Epithelial cell of proximal tubule (primary cell): ENCODE measurements at regions not wholly inside any gene's neighbourhood (a gene's known extent, or its start where the extent isn't known, plus 50 kb on each side); places are given as distances from the start of the nearest gene placed in this dataset.

ENCODE experiments used
- DNase-seq: peaks from one replicate; pipeline ENCODE4 v3.0.0-alpha.2; 2011; ENCODE audit warnings: low read depth
- H3K4me3 ChIP-seq: 2 replicates; pipeline ENCODE4 v1.5.1; 2011; ENCODE audit warnings: low read depth, mild to moderate bottlenecking, low read length
- TF ChIP-seq, protein P1 (sequence below): conservative IDR thresholded peaks from 2 replicates; pipeline ENCODE4 v1.5.1; 2012; ENCODE audit warnings: low read depth, mild to moderate bottlenecking, low read length

DNA sequence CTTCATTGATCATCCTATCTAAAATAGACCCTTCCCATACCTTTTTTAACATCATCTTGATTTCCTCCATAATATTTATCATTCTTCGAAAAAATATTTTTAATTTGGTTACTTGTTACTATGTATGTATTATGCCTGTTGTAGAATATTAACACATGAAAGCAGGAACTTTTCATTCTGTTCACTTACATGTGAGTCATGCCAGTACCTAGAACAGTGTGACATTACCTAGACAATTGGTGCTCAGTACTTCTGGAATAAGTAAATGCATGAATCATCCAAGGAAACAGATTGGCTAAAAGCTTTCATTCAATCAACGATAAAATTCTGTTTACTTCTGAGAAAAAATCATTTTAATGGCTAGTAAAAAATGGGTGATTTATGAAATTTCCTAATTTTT lies 76.4 kb downstream of the CXXC4 start:
- DNase-seq: peak; percentile 22
- H3K4me3 ChIP-seq: no peak overlapping the region
- TF ChIP-seq, protein P1, sequence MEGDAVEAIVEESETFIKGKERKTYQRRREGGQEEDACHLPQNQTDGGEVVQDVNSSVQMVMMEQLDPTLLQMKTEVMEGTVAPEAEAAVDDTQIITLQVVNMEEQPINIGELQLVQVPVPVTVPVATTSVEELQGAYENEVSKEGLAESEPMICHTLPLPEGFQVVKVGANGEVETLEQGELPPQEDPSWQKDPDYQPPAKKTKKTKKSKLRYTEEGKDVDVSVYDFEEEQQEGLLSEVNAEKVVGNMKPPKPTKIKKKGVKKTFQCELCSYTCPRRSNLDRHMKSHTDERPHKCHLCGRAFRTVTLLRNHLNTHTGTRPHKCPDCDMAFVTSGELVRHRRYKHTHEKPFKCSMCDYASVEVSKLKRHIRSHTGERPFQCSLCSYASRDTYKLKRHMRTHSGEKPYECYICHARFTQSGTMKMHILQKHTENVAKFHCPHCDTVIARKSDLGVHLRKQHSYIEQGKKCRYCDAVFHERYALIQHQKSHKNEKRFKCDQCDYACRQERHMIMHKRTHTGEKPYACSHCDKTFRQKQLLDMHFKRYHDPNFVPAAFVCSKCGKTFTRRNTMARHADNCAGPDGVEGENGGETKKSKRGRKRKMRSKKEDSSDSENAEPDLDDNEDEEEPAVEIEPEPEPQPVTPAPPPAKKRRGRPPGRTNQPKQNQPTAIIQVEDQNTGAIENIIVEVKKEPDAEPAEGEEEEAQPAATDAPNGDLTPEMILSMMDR: no peak

DNA sequence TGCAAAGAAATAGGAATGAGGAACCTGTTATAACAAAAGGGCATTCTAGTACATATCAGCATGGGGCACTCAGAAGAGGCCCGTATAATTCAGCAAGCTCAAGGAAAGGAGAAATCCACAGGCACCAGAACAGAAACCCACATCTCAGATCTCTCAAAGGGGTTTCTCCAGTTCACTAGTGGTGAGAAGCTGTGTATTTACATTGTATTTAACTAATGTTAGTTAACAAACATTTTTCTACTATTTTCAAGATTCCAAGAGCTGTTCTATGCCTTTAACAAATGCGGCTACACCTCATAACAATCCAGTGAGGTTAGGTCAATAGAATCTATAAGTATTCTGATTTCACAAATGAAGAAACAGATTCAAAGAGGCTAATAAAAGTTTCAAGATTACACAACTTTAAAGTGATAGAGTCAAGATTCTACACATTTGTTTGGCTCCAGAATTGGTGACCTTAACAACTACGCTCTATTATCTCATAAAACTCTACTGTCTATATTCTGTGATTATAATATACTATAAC lies 77.3 kb downstream of the CXXC4 start:
- TF ChIP-seq, protein P1: no peak

DNA sequence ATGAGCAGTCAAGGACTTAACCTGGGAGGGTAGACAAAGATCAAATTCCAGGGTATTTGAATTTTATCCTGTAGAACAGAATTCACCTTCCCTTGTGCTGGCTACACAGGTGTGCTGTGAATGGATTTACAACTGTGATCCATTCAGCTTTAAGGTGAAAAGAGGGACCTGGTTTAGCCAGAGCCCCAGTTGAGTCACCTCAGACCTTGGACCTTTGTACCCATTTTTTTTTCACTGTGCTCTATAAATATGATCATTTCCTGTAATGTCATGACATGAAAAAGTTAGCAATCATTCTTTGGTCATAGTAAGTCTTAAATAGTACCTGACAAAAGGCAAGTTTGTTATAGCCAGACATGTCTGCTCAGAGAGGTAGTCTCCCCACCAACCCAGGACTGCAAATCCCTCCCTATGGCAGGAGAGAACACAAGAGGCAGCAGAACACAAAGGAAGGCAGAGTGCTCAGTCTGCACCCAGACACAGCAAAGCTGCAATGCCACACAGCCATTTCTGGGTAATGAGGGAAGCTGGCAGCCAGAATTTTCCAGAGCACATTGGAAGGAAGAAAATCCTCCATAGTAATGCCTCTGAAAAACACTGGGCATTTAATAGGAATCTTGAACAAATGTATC lies 77.9 kb downstream of the CXXC4 start:
- no peak for DNase-seq
- TF ChIP-seq, protein P1: no peak
- H3K4me3 ChIP-seq: no peak overlapping the region

More for the DNA sequence above, 77.3 kb downstream of the CXXC4 start:
- no peak overlapping the region for H3K4me3 ChIP-seq
- no peak for DNase-seq

DNA sequence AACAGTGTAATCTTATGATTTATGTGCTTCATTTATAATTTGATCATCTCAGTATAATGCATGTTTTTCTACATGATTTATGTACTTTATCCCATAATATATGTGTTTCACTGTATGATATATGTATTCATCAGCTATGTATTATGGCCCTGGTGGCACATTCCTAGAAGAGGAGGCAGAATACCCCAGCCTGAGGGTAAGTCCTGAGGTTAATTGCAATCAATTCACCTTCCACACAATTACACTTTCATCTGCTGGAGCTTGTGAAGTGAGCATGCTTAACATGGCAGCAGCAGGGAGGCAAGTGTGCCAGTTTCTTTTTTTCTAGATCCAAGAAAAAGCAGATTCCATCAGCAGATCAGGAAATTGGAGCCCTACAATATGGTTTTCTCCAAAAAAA lies 81.2 kb downstream of the CXXC4 start:
- TF ChIP-seq, protein P1: no peak
- DNase-seq: no peak
- H3K4me3 ChIP-seq: no peak overlapping the region

DNA sequence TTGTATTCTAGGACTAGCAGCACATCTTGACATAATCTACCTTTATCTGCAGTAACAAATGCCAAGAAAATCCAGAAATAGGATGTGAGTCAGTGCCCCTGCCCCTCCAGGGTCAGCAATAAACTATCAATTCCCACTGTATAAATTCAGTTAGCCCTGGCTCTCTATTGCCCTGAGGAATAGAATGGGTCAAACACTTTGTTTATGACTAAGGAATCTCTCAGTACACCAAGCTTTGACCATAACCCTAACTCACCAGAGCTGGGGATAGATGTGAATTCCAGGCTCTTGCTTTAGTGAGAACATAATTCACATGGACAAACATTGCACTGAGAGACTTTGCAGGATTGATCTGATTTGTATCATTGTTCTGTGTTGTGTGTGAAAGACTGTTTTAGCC lies 82.3 kb downstream of the CXXC4 start:
- TF ChIP-seq, protein P1: no peak
- no peak for DNase-seq
- no peak overlapping the region for H3K4me3 ChIP-seq

GRCh38 chr4:104411502-104411901 lies 83.2 kb downstream of the CXXC4 start:
- TF ChIP-seq, protein P1: no peak
- no peak overlapping the region for H3K4me3 ChIP-seq
- DNase-seq: no peak

DNA sequence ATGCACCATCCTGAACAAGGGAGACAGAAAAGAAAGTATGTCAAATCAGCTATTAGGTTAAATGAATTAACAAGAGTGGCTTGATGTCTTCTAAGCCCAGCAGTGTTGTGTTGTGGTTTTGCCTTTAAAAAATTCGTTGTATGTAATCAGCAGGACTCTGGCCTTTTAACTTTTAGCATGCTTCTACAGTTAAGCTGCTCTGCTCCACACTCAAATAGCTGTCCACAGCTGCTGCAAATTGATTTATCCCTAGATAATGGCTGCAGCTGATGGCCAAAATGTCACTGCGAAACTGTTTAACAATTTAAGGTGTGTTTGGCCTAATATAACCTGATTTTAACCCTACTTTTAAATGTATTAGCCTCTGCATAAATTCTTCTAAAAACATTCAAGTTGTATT lies 85.8 kb downstream of the CXXC4 start:
- no peak overlapping the region for H3K4me3 ChIP-seq
- DNase-seq: no peak
- TF ChIP-seq, protein P1: no peak
